Muscle layer of duodenum (tissue), 2 donors: ENCODE measurements at regions not wholly inside any gene's neighbourhood (a gene's known extent, or its start where the extent isn't known, plus 50 kb on each side); places are given as distances from the start of the nearest gene placed in this dataset.

ENCODE experiments used
- H3K27ac ChIP-seq: one replicate; pipeline ENCODE4 v1.7.0; 2013; ENCODE audit warnings: mild to moderate bottlenecking, low read length
- H3K27me3 ChIP-seq: one replicate; pipeline ENCODE4 v1.7.0; 2013; ENCODE audit warnings: low read depth, mild to moderate bottlenecking, control low read depth, low read length
- H3K36me3 ChIP-seq, 2 donors: one replicate each; pipeline ENCODE4 v1.7.0; 2013; ENCODE audit warnings: low read length in 2 of 2, control low read depth in 1 of 2, mild to moderate bottlenecking in 1 of 2; ENCODE audit not compliant: insufficient read depth in 2 of 2, control insufficient read depth in 1 of 2
- H3K4me1 ChIP-seq, 2 donors: one replicate each; pipeline ENCODE4 v1.7.0; 2013; ENCODE audit warnings: low read length in 2 of 2, mild to moderate bottlenecking in 2 of 2, control low read depth in 1 of 2, moderate library complexity in 1 of 2; ENCODE audit not compliant: insufficient read depth in 2 of 2, control insufficient read depth in 1 of 2
- H3K4me3 ChIP-seq, 2 donors: one replicate each; pipeline ENCODE4 v1.7.0; 2013; ENCODE audit warnings: low read length in 2 of 2, low read depth in 1 of 2, mild to moderate bottlenecking in 1 of 2
- H3K9me3 ChIP-seq, 2 donors: one replicate each; pipeline ENCODE4 v1.7.0; 2013; ENCODE audit warnings: low read length in 2 of 2, control low read depth in 1 of 2, mild to moderate bottlenecking in 1 of 2; ENCODE audit not compliant: control insufficient read depth in 1 of 2
- donor health status: healthy.

DNA sequence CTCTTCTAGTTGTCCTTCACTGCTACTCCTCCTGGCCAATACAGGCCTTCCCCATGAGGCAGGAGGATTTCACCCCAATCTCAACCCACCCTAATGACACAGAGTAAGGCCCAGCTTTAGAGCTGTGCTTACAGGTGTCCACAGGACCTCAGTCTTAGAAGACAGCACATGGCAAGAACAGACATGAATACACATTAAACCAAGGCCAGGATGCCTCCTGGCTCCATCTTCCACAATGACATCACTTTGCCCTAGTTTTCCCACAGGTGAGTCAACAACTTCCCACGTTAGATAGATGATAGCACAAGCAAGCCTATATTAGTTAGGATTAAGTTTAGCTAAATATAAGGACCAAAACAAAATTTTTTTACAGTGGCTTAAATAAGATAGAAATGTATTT lies 63.8 kb upstream of the NOCT start:
- Histone ChIP-seq H3K36me3 (no peaks in the 10 kb centered on the region), H3K9me3 (no peaks in the 10 kb centered on the region), H3K27me3 (no peaks in the 10 kb centered on the region), H3K27ac (no peak overlapping the region), H3K4me1 (no peaks in the 10 kb centered on the region), H3K4me3 (no peak overlapping the region)

DNA sequence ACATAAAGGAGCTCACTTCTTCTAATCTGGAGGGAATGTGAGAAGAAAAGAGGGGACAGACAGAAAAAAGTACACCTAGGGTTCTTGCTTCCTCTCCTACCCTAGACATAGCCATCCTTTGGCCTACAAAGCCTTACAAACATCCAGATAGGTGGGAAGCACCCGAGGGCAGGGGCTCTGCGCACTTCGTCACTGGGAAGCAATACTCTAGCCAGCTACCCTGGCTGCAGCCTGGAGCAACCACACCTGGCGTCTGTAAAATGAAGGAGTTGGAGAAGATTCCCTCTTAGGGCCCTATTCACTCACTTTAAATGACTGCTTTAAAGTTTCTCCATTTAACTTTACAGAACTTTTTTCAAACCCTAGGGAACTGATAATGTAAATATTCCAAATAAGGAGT lies 65.7 kb upstream of the NOCT start:
- no peak overlapping the region for H3K27ac ChIP-seq
- no peaks in the 10 kb centered on the region for H3K36me3 ChIP-seq
- H3K4me1 ChIP-seq: no peaks in the 10 kb centered on the region
- H3K4me3 ChIP-seq: no peak overlapping the region
- no peaks in the 10 kb centered on the region for H3K27me3 ChIP-seq
- no peaks in the 10 kb centered on the region for H3K9me3 ChIP-seq

- no peaks in the 10 kb centered on the region for H3K27me3 ChIP-seq
- H3K9me3 ChIP-seq: no peaks in the 10 kb centered on the region
- H3K36me3 ChIP-seq: no peaks in the 10 kb centered on the region
- no peak overlapping the region for H3K27ac ChIP-seq
- no peaks in the 10 kb centered on the region for H3K4me1 ChIP-seq
- H3K4me3 ChIP-seq: no peak overlapping the region
These were observed 66.7 kb upstream of the NOCT start for GRCh38 chr4:138948918-138949317.

GRCh38 chr4:138946306-138946705 lies 69.3 kb upstream of the NOCT start:
- Histone ChIP-seq H3K4me1 (no peaks in the 10 kb centered on the region), H3K4me3 (no peak overlapping the region), H3K27me3 (no peaks in the 10 kb centered on the region), H3K27ac (no peak overlapping the region), H3K9me3 (no peaks in the 10 kb centered on the region), H3K36me3 (no peaks in the 10 kb centered on the region)

DNA sequence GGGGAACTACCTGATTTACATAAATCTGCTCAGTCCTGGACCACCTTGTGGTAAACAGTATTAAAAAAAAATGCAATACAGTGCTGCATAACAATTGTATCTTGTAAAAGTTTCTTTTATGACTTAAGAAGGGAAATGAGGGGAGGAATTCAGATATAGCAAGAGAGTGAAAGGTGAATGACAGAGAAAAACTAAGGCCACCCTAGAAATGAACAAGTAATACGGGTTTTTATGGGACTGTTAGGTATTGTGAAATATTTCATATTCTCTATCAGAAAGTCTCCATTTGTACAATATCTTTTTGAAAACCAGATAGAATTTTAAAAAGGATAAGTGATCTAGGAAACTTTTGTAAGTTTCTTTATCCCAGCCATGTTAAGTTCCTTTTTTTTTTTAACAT lies 69.7 kb upstream of the NOCT start:
- Histone ChIP-seq H3K4me1 (no peaks in the 10 kb centered on the region), H3K36me3 (no peaks in the 10 kb centered on the region), H3K9me3 (no peaks in the 10 kb centered on the region), H3K27ac (no peak overlapping the region), H3K27me3 (no peaks in the 10 kb centered on the region), H3K4me3 (no peak overlapping the region)

- Histone ChIP-seq H3K4me3 (no peak overlapping the region), H3K27me3 (no peaks in the 10 kb centered on the region), H3K9me3 (no peaks in the 10 kb centered on the region), H3K4me1 (no peaks in the 10 kb centered on the region), H3K36me3 (no peaks in the 10 kb centered on the region), H3K27ac (no peak overlapping the region)
These were observed 70.2 kb upstream of the NOCT start for GRCh38 chr4:138945401-138945800.

GRCh38 chr4:138943893-138944292 lies 71.7 kb upstream of the NOCT start:
- no peaks in the 10 kb centered on the region for H3K27me3 ChIP-seq
- H3K4me1 ChIP-seq: no peaks in the 10 kb centered on the region
- H3K36me3 ChIP-seq: no peaks in the 10 kb centered on the region
- no peak overlapping the region for H3K4me3 ChIP-seq
- no peak overlapping the region for H3K27ac ChIP-seq
- H3K9me3 ChIP-seq: no peaks in the 10 kb centered on the region

DNA sequence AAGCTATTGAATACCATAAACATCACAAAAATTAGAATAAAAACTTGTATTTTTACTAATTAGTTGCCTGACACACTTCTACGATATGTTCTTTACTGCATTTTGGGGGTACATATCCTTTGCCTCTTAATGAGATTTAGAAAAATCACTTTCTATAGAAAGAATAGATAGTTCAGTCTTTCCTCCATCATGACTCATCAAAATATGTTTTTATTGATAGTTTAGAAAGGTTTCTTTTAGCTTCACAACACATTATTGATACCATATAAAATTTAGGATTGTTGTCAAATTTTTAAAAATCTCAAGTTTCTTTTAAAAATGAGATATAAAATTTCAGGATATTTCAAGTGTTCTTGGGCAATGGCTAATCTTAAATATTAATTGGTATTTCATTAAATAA lies 74.5 kb upstream of the NOCT start:
- peaks cover 0 to 3% of the 10 kb centered on the region in 2 donors for H3K4me1 ChIP-seq
- H3K27me3 ChIP-seq: no peaks in the 10 kb centered on the region
- no peak overlapping the region for H3K4me3 ChIP-seq
- H3K9me3 ChIP-seq: no peaks in the 10 kb centered on the region
- no peak overlapping the region for H3K27ac ChIP-seq
- H3K36me3 ChIP-seq: no peaks in the 10 kb centered on the region

DNA sequence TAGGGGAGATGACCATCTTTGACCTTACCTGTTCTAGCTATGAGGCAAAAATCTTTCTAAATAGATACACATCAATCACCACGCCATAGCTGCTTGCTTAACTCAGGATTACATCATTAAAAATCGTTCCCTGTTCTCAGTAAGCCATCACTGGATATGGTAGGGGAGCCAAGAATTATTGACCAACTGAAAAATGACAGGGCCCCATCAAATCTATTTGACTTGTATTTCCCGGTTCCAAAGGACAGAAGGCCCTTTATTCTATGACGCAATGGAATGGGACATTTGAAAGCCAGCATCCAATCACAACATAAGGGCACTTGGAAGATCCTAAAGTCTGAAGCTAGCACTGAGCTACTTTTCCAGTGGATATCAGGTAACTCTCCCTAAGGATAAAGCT lies 75.6 kb upstream of the NOCT start:
- Histone ChIP-seq H3K27ac (no peak overlapping the region), H3K9me3 (no peaks in the 10 kb centered on the region), H3K4me3 (no peak overlapping the region)

DNA sequence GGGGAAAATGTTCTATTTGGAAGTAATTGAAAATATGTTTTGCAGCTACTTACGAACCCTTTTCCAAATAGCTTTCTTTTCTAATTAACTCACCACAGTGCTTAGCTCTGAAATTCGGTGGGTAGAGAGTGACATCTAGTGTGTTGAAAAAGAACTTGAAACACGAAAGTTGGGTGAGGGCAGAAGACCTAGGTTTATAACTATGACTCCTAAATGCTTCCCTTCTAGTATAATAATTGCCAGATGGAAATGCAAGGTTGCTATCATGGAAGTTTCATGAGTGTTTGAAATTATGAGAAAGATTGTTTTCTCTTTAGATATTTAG lies 77.3 kb upstream of the NOCT start:
- Histone ChIP-seq H3K9me3 (no peaks in the 10 kb centered on the region), H3K27me3 (no peaks in the 10 kb centered on the region), H3K4me3 (no peak overlapping the region), H3K27ac (no peak overlapping the region), H3K36me3 (no peaks in the 10 kb centered on the region), H3K4me1 (peaks cover 0 to 3% of the 10 kb centered on the region in 2 donors)

More for the DNA sequence above, 75.6 kb upstream of the NOCT start:
- Histone ChIP-seq H3K36me3 (no peaks in the 10 kb centered on the region), H3K27me3 (no peaks in the 10 kb centered on the region), H3K4me1 (peaks cover 0 to 3% of the 10 kb centered on the region in 2 donors)

GRCh38 chr4:138935135-138935807 lies 80.3 kb upstream of the NOCT start:
- peaks cover 0 to 3% of the 10 kb centered on the region in 2 donors for H3K4me1 ChIP-seq
- no peak overlapping the region for H3K4me3 ChIP-seq
- H3K27ac ChIP-seq: no peak overlapping the region
- H3K36me3 ChIP-seq: no peaks in the 10 kb centered on the region
- H3K9me3 ChIP-seq: no peaks in the 10 kb centered on the region
- no peaks in the 10 kb centered on the region for H3K27me3 ChIP-seq

DNA sequence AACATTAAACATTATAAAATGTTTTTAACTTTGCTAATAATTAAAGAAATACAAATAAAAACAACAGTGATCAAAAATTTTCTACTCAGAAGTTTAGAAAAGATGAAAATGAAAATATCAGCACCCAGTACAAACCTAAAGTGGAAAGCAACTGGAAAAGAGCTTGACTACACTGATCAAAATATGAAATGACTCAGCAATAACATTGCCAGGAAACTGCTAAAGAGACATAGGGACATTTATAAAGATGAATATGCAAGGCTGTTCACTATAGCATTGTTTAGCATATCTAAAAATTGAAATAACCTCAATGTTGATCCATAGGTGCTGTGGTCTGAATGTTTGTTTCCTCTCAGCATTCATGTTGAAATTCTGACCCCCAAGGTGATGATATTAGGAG lies 88.5 kb upstream of the NOCT start:
- H3K4me1 ChIP-seq: no peaks in the 10 kb centered on the region
- no peak overlapping the region for H3K27ac ChIP-seq
- H3K36me3 ChIP-seq: no peaks in the 10 kb centered on the region
- no peak overlapping the region for H3K4me3 ChIP-seq
- H3K27me3 ChIP-seq: no peaks in the 10 kb centered on the region
- H3K9me3 ChIP-seq: no peaks in the 10 kb centered on the region
